ENCODE measurements at regions not wholly inside any gene's neighbourhood (a gene's known extent, or its start where the extent isn't known, plus 50 kb on each side); places are given as distances from the start of the nearest gene placed in this dataset.

DNA sequence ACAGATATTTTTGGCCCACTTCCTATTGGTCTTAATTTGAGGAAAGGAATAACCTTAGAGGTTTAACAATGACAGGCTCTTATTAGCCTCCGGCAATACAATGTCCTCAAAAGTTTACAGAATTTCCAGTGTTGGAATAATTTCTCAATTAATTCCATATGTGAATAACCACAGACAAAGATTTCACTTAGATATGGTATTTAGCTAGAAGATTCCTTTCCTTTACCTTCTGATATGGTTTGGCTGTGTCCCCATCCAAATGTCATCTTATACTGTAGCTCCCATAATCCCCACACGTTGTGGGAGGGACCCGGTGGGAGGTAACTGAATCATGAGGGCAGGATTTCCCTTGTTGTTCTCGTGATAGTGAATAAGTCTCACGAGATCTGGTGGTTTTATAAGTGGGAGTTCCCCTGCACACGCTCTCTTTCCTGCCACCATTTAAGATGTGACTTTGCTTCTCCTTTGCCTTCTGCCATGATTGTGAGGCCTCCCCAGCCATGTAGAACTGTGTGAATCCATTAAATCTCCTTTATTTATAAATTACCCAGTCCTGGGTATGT, 54.9 kb upstream of the RGS7 start:
- TF ChIP-seq, protein P1, sequence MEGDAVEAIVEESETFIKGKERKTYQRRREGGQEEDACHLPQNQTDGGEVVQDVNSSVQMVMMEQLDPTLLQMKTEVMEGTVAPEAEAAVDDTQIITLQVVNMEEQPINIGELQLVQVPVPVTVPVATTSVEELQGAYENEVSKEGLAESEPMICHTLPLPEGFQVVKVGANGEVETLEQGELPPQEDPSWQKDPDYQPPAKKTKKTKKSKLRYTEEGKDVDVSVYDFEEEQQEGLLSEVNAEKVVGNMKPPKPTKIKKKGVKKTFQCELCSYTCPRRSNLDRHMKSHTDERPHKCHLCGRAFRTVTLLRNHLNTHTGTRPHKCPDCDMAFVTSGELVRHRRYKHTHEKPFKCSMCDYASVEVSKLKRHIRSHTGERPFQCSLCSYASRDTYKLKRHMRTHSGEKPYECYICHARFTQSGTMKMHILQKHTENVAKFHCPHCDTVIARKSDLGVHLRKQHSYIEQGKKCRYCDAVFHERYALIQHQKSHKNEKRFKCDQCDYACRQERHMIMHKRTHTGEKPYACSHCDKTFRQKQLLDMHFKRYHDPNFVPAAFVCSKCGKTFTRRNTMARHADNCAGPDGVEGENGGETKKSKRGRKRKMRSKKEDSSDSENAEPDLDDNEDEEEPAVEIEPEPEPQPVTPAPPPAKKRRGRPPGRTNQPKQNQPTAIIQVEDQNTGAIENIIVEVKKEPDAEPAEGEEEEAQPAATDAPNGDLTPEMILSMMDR (IDR thresholded peaks at IDR 0.05): no peak
- TF ChIP-seq POLR2A (IDR thresholded peaks at IDR 0.05): no peak
- TF ChIP-seq EP300 (IDR thresholded peaks at IDR 0.05): no peak

Data from tibial nerve (tissue), 4 donors.